ENCODE measurements at regions not wholly inside any gene's neighbourhood (a gene's known extent, or its start where the extent isn't known, plus 50 kb on each side); places are given as distances from the start of the nearest gene placed in this dataset.
"Not testable (repeated sequence)": the region's sequence is repeated elsewhere in the genome, so short reads cannot be mapped to it uniquely, and the experiment has no call there.

DNA sequence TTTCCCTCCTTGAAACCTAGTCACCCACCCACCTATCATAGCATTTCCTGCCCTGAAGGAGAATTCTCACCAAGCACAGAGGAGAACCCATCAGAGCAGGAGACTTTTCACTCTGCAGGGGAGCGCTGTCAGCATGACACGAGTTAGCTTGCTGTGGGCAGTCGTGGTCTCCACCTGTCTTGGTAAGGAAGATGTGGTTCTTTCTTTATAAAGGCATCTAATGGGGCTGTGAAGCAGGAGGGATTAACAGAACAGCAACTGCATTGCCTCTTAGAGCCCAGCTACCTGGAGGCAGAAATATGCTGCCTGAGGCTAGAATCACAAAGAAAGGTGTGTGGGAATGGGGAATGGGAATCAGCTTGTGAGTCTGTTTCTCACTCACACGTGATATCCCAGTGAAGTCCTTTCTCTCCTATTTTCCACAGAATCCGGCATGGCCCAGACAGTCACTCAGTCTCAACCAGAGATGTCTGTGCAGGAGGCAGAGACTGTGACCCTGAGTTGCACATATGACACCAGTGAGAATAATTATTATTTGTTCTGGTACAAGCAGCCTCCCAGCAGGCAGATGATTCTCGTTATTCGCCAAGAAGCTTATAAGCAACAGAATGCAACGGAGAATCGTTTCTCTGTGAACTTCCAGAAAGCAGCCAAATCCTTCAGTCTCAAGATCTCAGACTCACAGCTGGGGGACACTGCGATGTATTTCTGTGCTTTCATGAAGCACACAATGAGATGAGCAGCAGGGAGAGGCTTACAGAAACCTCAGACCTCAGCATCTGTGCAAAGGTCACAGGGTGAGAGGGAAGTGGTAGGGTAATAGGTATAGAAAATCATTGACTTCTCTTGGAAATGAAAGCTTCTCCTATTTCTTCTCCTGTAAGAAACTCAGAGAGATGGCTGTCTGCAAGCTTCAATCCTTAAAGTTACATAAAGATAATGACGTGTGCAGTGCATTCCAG is 316.9 kb downstream of the DAD1 start:
- DNase-seq (ENCODE audit: extremely low read depth, low read depth, low spot score): no peak

DNA sequence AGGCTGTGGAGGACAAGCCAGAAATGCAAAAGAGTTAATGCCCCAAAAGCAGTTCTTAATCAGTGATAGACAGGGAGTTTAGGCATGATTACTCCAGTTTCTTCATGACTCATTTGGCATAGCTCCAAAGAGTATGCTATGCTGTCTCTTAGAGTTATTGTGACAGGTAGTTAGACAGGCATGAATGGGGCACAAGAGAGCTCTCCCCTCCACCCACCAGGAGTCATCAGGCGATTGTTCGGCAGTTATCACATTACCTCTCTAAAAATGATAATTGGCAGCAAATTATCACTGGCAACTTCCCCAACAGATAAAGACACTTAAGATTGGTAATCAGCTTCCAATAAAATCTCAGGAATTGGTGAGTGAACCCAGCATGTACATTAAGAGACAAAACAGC is 320.1 kb downstream of the DAD1 start:
- DNase-seq (ENCODE audit: extremely low read depth, low read depth, low spot score): no peak

DNA sequence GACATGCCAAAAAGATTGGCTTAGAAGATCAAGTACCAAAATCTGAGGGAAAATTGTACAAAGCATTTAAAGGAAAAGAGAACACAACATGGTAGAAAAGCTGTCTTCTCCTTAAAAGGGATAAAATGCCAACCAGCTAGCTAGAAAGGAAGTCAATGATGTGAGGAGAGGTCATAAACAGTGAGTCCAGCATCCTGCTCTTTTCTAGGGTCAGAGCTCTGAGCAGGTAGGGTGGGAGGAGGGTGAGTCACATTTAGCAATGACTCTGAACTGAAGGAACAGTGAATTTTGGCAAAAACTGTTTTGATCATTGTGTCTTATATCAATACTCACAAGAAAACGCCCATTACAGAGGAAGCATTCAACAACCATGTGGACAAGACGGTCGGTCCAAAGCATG is 322.3 kb downstream of the DAD1 start:
- no peak for DNase-seq (ENCODE audit: extremely low read depth, low read depth, low spot score)

DNA sequence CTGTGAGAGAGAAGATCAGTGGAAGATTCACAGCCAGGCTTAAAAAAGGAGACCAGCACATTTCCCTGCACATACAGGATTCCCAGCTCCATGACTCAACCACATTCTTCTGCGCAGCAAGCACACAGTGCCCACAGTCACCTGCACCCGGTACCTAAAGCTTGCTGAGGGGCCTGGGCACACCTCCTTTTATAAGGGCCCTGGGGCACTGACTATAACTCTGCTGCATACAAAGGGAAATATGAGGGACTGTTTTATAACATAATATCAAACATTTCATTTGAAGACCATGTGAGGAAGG is 322.9 kb downstream of the DAD1 start:
- DNase-seq (ENCODE audit: extremely low read depth, low read depth, low spot score): no peak

DNA sequence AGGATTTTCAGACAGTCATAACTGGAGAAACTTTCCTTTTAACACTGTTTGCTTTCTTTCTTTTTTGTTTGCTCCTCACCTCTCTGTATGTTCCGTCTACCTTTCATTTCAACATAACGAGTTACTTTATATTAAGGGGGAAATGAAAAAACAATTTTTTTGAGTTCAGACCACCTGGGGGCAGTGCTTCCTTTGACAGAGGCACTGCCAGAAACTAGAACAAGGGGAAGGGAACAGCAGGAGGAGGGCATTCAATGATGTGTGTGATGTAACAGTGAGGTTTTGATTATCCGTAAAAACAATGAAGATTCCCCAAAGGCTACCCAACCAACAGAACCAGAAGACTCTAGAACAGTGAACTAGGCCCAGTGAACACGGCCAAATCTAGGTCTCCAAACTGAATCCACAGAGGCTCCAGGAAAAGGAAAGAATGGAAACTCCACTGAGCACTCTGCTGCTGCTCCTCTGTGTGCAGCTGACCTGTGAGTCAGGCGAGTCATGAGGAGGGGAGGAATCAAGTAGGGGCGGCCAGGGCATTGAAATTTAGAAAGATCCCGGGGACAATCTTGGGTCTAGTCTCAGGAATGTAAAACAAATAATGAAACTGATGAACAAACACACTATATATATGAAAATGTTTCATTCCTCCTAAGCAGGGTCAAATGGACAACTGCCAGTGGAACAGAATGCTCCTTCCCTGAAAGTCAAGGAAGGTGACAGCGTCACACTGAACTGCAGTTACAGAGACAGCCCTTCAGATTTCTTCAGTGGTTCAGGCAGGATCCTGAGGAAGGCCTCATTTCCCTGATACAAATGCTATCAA is 323.5 kb downstream of the DAD1 start:
- no peak for DNase-seq (ENCODE audit: extremely low read depth, low read depth, low spot score)

DNA sequence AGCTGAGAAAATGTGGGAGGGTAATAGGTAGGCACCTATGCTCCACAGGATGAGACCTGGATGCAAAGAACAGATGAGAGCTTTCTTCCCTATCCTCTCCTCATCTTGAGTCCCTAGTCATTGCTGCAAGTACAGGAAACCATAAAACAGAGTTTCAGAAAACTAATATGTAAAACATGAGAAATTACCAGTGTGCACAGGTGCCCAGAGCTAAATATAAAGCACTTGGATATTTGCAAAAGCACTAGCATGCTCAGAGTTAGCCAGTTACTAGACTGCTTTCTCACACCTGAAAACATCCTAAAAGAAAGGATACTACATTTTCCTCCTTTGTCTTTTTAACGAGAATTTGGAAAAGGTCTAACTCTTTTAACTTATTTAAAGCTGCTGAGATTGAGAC is 324.3 kb downstream of the DAD1 start:
- DNase-seq (ENCODE audit: extremely low read depth, low read depth, low spot score): no peak

DNA sequence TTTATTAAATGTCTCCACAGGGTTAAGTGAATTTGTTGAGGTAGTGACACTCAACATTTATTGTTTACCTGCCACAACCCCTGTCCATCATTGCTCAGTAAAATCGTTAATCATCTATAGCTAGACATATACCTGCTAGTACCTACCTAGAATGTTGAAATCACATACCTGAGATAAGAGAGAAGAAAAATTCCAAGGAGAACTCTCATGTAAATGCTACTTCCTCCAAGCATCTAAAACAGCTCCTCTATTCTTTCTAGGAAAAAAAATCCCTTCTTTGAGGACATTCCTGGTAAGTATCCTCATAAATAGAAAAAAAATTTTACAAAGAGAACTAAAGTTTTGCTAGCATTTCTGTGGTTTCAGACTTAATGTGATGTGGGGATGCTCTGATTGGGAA is 325.1 kb downstream of the DAD1 start:
- DNase-seq (ENCODE audit: extremely low read depth, low read depth, low spot score): no peak

DNA sequence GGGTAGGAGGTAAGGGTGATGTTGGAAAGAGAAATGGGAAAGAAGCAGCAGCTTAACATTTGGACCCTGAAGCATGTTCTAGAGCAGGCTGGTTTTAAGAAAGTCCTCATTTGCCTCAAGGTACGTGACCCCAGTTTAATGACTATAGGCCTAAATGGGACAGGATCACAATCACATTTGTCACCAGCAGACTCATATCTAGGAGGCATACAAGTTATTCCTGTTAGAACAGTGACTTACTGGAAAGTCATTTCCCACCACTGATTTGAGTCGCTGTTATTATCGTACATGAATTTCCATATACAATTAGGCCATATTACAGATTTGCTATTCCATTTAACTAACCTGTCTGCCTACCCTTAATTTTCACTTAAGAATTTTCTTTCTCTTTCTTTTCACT is 326.1 kb downstream of the DAD1 start:
- no peak for DNase-seq (ENCODE audit: extremely low read depth, low read depth, low spot score)

DNA sequence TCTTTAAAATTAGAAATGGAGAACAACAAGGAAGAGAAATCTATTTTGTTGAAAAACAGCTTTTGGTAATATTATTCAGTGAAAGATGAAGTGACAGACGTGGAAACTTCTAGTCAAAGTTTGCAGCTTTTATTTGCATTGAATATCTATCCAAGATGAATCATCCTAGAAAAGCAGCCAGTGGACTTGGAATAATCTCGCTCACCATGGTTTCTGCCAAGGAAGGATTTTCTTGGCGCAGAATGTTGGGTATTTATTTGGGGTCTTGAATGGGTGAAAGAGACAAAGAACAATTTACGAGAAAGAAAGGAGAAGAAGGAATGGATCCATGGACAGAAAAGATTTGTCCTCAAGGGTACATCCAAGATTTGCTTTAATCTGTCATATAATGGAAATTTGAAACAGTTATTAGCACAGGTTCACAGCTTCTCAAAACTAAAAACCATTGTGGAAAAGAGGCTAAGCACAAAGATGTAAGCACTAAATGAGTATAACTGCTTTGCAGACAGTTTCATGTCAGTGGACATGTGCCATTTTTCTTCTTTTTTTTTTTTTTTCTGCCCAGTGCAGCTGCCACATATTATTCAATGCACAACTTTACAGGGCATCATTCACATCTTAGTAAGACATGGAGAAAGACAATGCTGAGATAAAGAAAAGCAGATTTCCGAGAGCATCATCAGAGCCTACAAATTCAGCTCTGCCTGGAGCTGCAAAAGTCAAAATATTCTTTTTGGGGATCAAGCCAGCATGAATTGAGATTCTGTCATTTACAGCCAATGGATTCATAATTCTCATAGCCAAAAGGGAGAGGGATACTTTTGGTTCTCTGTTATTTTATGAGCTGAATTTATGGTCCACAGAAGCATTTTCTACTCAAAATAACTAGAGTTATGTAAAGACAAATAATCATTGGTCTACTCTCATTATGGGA is 333.7 kb downstream of the DAD1 start:
- no peak for DNase-seq (ENCODE audit: extremely low read depth, low read depth, low spot score)

DNA sequence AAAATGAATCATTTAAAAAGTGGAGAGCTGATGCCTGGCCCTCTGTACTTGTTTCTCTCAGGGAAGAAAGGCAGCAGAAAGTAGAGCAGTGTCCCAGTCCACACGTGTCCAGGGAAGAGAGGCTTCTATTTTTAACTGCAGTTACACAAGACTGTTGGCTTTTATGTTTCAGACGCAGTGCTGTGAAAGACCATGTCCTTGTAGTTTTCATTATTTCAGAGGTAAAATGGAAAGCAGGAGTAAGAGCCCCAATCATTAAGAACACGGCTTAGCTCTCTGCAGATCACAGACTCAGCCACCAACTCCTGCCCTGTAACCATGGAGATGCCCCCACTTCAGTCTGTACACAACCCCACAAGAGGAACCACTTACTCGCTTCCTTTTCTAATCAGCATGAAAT is 336.3 kb downstream of the DAD1 start:
- no peak for DNase-seq (ENCODE audit: extremely low read depth, low read depth, low spot score)

DNA sequence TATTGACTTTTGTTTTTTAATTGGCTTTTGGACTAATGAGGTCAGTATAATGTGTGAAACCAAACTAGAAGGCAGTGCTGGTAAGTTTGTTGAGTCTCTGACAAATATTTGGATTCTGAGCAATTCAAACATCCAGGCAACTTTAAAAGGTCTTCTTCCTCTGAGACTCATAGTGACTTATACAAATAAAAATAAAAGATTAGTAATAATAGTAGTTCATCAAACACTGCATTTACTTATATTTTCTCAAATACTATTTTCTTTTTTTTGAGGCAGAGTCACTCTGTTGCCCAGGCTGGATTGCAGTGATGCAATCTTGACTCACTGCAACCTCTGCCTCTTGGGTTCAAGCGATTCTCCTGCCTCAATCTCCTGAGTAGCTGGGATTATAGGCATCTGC is 337.9 kb downstream of the DAD1 start:
- no peak for DNase-seq (ENCODE audit: extremely low read depth, low read depth, low spot score)

DNA sequence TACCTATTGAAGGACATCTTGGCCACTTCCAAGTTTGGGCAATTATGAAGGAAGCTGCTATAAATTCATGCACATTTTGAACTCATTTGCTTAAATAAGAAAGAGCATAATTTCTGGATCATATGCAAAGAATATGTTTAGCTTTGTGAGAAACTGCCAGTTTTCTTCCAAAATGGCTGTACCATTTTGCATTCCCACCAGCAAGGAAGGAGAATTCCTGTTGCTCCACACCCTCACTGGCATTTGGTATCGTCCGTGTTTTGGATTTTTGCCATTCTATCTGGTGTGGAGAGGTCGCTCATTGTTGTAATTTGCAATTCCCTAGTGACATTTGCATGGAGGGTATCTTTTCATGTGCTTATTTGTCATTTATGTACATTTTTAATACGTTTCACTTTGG is 339.3 kb downstream of the DAD1 start:
- no peak for DNase-seq (ENCODE audit: extremely low read depth, low read depth, low spot score)

DNA sequence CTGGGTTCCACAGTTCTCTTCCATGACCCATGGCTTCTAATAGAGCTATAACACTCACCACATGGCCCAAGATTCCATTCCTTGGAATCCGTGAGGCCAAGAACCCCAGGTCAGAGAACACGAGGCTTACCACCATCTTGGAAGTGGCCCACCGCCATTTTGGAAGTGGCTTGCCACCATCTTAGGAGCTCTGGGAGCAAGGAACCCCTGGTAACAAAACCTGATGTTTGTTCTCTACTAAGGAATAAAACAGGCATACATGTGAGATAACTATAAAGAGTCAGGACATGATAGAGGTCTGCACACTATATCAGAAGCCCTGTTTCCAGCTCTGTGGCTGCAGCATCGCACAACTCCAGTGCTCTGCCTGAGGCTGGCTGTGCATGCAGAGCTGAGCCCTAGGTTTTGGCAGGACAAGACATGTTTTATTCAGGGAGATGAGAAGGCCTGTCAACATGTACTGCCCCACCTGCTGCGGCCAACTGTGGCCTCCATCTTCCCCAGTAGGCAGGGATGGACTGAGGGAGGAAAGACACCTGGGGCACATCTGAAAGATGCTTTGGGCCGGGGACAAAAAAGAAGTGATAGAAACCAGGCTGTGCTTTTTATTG is 344.9 kb downstream of the DAD1 start:
- no peak for DNase-seq (ENCODE audit: extremely low read depth, low read depth, low spot score)

DNA sequence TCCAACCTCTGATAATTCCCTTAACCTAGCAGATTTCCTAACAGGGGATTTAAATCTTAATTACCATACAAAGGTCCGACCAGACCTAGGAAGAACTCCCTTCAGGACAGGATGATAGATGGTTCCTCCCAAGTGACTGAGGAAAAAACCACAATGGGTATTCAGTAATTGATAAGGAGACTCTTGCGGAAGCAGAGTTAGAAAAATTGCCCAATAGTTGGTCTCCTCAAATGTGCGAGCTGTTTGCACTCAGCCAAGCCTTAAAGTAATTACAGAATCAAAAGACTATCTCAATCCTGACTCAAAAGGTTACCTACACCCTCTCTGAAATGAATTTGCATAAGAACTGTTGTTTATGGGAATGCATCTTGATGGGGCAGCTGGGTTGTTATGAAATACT is 350.7 kb downstream of the DAD1 start:
- not testable (repeated sequence) for DNase-seq (ENCODE audit: extremely low read depth, low read depth, low spot score)

DNA sequence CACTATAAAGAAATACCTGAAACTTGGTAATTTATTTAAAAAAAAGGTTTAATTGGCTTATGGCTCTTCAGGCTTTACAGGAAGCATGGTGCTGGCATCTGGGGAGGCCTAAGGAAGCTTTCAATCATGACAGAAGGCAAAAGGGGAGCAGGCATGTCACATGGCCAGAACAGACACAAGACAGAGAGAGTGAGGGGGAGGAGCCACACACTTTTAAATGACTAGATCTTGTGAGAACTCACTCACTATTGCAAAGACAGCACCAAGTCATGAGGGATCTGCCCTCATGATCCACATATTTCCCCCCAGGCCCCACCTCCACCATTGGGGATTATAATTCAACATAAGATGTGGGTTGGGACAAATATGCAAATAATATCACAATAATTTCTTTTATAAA is 355.6 kb downstream of the DAD1 start:
- no peak for DNase-seq (ENCODE audit: extremely low read depth, low read depth, low spot score)

DNA sequence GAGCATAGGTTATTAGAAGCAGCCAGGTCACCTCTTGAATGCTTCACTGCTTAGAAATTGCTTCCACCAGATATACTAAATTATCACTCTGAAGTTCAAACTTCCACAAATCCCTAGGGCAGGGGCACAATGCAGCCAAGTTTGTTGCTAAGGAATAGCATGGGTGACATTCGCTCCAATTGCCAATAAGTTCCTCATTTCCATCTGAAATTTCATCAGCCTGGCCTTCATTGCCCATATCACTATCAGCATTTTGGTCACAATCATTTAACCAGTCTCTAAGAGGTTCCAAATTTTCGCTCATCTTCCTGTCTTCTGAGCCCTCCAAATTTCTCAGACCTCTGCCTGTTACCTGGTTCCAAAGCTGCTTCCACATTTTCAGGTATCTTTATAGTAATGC is 356.1 kb downstream of the DAD1 start:
- no peak for DNase-seq (ENCODE audit: extremely low read depth, low read depth, low spot score)

DNA sequence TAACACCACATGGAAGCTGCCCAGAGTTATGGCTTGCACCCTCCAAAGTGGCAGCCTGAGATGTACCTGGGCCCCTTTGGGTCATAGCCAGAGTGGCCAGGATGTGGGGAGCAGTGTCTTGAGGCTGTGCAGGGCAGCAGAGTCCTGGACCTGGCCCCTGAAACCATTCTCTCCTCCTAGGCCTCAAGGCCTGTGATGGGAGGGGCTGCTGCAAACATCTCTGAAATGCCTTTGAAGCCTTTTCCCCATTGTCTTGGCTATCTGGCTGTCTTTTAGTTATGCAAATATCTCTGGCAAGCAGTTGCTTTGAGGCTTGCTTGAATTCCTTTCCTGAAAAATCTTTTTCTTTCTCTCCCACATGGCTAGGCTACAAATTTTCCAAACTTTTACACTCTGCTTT is 356.5 kb downstream of the DAD1 start:
- DNase-seq (ENCODE audit: extremely low read depth, low read depth, low spot score): no peak

DNA sequence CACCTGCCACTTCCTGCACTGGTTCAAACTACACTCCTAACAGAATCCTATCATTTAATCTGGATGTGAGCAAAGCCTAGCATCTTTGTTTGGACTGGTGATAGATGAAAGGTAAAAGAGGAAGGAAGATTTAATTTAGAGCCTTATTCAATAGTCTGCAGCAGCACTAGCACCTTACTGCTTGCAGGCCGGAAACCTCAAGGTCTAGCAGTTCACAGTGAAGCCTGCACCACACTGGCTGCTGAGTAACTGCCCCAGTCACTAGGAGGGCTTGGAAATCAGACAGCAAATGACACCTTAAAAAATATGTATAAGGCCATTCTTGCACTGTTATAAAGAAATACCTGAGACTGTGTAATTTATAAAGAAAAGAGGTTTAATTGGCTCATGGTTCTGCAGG is 358.0 kb downstream of the DAD1 start:
- DNase-seq (ENCODE audit: extremely low read depth, low read depth, low spot score): no peak

DNA sequence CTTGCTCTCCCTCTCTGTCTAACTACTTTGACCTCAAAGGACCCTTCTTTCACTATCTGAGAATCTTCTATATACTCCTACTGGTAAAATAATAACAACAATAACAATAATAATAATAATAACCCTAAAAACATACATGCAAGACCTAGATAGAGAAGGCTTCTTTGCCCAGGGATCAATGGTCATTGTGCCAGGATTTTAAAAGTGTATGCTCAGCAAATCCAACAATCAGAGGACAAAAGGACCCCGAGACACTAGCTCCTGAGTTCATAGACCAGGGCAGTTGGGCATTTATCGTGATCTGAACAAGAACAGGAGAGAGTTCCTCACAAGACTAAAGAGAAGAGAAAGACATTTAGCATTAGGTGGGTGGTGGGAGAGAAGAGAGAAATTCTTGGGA is 358.5 kb downstream of the DAD1 start:
- no peak for DNase-seq (ENCODE audit: extremely low read depth, low read depth, low spot score)

DNA sequence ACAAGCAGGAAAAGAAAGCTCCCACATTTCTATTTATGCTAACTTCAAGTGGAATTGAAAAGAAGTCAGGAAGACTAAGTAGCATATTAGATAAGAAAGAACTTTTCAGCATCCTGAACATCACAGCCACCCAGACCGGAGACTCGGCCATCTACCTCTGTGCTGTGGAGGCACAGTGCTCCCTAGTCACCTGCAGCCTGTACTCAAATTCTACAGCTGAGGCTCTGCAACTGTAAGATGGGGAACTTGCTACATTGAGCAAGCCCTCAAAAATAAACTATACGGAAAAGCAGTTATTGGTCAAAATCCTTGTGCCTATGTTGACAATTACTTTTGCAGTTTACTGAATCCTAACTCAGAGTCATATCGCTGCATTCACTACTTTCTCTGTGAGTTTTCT is 361.9 kb downstream of the DAD1 start:
- DNase-seq (ENCODE audit: extremely low read depth, low read depth, low spot score): no peak

DNA sequence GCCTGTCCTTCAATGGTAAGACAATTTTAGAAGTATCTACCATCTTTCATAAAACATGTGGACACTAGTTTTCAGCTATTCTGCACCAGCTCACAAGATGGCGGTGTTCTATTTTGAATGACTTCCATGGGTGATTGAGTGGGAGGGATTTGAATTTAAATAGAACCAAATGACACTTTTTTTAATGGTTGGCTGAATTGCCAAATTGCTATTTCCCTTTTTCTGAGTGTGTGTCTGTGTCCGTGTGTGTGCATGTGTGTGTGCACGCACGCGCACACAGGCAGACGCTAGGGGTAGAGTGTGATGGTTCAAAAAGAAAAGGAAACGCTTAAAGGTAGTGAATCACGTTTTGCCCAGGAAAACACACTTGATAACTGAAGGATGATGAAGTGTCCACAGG is 362.6 kb downstream of the DAD1 start:
- no peak for DNase-seq (ENCODE audit: extremely low read depth, low read depth, low spot score)
